ENCODE measurements at regions not wholly inside any gene's neighbourhood (a gene's known extent, or its start where the extent isn't known, plus 50 kb on each side); places are given as distances from the start of the nearest gene placed in this dataset.
"Not testable (repeated sequence)": the region's sequence is repeated elsewhere in the genome, so short reads cannot be mapped to it uniquely, and the experiment has no call there.

DNA sequence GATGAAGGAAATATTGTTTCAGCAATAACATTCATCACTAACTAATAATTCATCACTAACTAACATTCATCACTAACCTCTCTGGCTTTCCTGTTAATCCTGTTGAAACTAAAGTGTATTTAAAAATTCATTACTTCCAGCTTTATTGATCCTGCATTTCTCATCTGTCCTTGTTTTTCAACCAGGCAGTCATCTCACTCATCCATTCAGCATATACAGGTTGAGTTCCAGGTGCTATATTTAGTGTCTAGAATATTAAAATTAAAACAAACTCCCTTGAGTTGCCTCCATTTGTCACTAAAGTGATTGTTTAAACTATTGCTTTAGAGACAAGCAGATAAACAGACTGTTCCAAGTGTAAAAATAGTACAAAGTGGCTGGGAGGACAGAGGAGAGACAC lies 58.1 kb downstream of the ATXN7L3B start:
- Histone ChIP-seq H3K27ac (ENCODE audit: low read depth, low read length) (no peak overlapping the region), H3K27me3 (ENCODE audit: control insufficient read depth, insufficient read depth, low read length) (no peaks in the 10 kb centered on the region), H3K4me3 (ENCODE audit: low read depth, low read length) (no peak overlapping the region), H3K9me3 (ENCODE audit: control insufficient read depth, insufficient read depth, low read length) (no peaks in the 10 kb centered on the region)
- ChIA-PET POLR2A (no interaction called here), CTCF (no interaction called here)
- DNase-seq (ENCODE audit: low read depth, low spot score) = no peak
- TF ChIP-seq, protein P1, sequence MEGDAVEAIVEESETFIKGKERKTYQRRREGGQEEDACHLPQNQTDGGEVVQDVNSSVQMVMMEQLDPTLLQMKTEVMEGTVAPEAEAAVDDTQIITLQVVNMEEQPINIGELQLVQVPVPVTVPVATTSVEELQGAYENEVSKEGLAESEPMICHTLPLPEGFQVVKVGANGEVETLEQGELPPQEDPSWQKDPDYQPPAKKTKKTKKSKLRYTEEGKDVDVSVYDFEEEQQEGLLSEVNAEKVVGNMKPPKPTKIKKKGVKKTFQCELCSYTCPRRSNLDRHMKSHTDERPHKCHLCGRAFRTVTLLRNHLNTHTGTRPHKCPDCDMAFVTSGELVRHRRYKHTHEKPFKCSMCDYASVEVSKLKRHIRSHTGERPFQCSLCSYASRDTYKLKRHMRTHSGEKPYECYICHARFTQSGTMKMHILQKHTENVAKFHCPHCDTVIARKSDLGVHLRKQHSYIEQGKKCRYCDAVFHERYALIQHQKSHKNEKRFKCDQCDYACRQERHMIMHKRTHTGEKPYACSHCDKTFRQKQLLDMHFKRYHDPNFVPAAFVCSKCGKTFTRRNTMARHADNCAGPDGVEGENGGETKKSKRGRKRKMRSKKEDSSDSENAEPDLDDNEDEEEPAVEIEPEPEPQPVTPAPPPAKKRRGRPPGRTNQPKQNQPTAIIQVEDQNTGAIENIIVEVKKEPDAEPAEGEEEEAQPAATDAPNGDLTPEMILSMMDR (IDR thresholded peaks at IDR 0.05; ENCODE audit: low read depth, low read length) = no peak

GRCh38 chr12:74598819-74599218 lies 61.2 kb downstream of the ATXN7L3B start:
- POLR2A ChIA-PET = no interaction called here
- Histone ChIP-seq H3K27ac (ENCODE audit: low read depth, low read length) (no peak overlapping the region), H3K4me3 (ENCODE audit: low read depth, low read length) (no peak overlapping the region), H3K27me3 (ENCODE audit: control insufficient read depth, insufficient read depth, low read length) (no peaks in the 10 kb centered on the region), H3K9me3 (ENCODE audit: control insufficient read depth, insufficient read depth, low read length) (no peaks in the 10 kb centered on the region)
- no peak for DNase-seq (ENCODE audit: low read depth, low spot score)
- TF ChIP-seq, protein P1 (IDR thresholded peaks at IDR 0.05; ENCODE audit: low read depth, low read length) = no peak
- CTCF ChIA-PET = no interaction called here

GRCh38 chr12:74599932-74600331 lies 62.3 kb downstream of the ATXN7L3B start:
- Histone ChIP-seq H3K27me3 (ENCODE audit: control insufficient read depth, insufficient read depth, low read length) (no peaks in the 10 kb centered on the region), H3K9me3 (ENCODE audit: control insufficient read depth, insufficient read depth, low read length) (no peaks in the 10 kb centered on the region), H3K27ac (ENCODE audit: low read depth, low read length) (no peak overlapping the region), H3K4me3 (ENCODE audit: low read depth, low read length) (no peak overlapping the region)
- CTCF ChIA-PET = no interaction called here
- no peak for DNase-seq (ENCODE audit: low read depth, low spot score)
- TF ChIP-seq, protein P1 (IDR thresholded peaks at IDR 0.05; ENCODE audit: low read depth, low read length) = no peak
- POLR2A ChIA-PET = no interaction called here

DNA sequence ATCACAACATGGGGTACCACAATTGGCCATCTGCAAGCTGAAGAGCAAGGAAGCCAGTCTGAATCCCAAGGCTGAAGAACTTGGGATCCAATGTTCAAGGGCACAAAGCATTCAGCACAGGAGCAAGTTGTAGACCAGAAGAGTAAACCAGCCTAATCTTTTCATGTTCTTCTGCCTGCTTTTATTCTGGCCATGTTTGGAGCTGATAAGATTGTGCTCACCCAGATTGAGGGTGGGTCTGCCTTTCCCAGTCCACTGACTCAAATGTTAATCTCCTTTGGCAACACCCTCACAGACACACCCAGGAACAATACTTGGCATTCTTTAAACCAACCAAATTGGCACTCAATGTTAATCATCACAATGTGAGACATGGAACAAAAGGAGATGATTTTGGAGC lies 63.2 kb downstream of the ATXN7L3B start:
- DNase-seq (ENCODE audit: low read depth, low spot score); H3K9me3 ChIP-seq (ENCODE audit: control insufficient read depth, insufficient read depth, low read length); POLR2A ChIA-PET; H3K27me3 ChIP-seq (ENCODE audit: control insufficient read depth, insufficient read depth, low read length); CTCF ChIA-PET; H3K4me3 ChIP-seq (ENCODE audit: low read depth, low read length); H3K27ac ChIP-seq (ENCODE audit: low read depth, low read length): not testable (repeated sequence)

DNA sequence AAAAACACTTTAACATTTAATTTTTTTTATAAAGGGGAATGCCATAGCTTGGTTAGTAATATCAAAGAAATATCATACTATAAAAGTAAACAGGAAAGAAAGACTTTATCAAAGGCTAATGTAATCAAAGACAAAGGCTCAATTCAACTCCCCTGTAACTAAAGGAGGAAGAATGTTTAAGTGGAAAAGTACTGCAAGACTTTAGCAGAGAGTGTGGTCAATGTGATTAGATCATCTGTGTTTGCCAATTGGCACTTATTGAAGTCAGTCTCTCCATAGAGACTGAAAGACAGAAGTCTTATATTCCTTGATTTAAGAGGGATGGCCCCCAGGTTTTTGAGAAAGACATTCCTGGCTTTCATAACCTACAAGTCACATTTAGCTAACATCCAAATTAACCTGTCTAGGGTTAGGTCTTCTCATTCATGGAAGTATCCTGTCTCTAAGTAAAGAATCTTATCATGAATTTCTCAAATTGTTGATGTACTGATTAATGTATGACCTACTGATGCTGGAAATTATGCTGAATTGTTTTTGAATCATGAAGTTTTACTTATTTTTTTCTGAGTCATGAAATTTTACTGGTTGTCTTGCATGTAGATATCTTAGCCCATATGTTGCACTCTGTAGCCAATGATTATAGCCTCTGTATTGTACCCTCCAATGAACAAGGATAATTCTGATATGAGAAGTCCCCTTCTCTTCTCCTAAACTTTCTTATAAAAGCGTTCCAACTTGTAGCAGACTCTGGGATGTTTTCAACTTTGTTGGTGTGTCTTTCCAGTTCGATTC lies 65.4 kb downstream of the ATXN7L3B start:
- ChIA-PET POLR2A (no interaction called here), CTCF (no interaction called here)
- H3K27ac ChIP-seq (ENCODE audit: low read depth, low read length) = no peak overlapping the region
- no peak for DNase-seq (ENCODE audit: low read depth, low spot score)
- TF ChIP-seq, protein P1 (IDR thresholded peaks at IDR 0.05; ENCODE audit: low read depth, low read length) = no peak
- no peaks in the 10 kb centered on the region for H3K9me3 ChIP-seq (ENCODE audit: control insufficient read depth, insufficient read depth, low read length)
- no peak overlapping the region for H3K4me3 ChIP-seq (ENCODE audit: low read depth, low read length)
- no peaks in the 10 kb centered on the region for H3K27me3 ChIP-seq (ENCODE audit: control insufficient read depth, insufficient read depth, low read length)
